DOHH2 (cell line): ENCODE measurements at regions not wholly inside any gene's neighbourhood (a gene's known extent, or its start where the extent isn't known, plus 50 kb on each side); places are given as distances from the start of the nearest gene placed in this dataset.

Experiments used
- EZH2phosphoT487 ChIP-seq: fragments of 200-600 bp; sonication (generic); IDR thresholded peaks from 2 replicates; pipeline ENCODE4 v1.6.1; 2017; ENCODE audit warnings: borderline replicate concordance, mild to moderate bottlenecking, antibody characterized with exemption, low read length, moderate library complexity, mixed read lengths
- TF ChIP-seq, protein P1 (sequence below): fragments of 200-600 bp; sonication (generic); IDR thresholded peaks from one replicate; pipeline ENCODE4 v1.5.1; 2014; ENCODE audit warnings: antibody characterized with exemption, mild to moderate bottlenecking, low read depth, low read length; ENCODE audit not compliant: poor library complexity, severe bottlenecking

DNA sequence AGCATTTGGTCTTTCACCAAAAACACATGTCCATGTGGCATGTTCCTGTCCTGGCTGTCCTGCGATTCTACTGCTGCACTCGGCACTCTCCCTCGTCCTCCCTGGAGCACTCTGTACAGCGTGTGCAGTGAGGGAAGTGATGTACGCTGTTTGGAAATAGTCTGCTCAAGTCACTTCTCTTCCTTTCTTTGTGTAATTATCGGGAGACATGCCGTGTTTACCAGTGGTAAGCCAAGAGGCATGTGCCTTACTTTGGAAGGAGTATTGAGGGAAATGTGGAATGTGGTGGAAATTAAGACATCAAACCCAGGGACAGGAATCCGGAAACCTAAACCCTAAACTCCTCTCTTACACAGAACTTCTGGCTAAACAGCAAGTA lies 268.5 kb upstream of the FOXQ1 start:
- no peak for TF ChIP-seq EZH2phosphoT487
- TF ChIP-seq, protein P1, sequence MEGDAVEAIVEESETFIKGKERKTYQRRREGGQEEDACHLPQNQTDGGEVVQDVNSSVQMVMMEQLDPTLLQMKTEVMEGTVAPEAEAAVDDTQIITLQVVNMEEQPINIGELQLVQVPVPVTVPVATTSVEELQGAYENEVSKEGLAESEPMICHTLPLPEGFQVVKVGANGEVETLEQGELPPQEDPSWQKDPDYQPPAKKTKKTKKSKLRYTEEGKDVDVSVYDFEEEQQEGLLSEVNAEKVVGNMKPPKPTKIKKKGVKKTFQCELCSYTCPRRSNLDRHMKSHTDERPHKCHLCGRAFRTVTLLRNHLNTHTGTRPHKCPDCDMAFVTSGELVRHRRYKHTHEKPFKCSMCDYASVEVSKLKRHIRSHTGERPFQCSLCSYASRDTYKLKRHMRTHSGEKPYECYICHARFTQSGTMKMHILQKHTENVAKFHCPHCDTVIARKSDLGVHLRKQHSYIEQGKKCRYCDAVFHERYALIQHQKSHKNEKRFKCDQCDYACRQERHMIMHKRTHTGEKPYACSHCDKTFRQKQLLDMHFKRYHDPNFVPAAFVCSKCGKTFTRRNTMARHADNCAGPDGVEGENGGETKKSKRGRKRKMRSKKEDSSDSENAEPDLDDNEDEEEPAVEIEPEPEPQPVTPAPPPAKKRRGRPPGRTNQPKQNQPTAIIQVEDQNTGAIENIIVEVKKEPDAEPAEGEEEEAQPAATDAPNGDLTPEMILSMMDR, result no peak
